DMS53 treated with DMSO at 0.1 percent for 48 hours (cell line): ENCODE measurements at regions not wholly inside any gene's neighbourhood (a gene's known extent, or its start where the extent isn't known, plus 50 kb on each side); places are given as distances from the start of the nearest gene placed in this dataset.

Source experiments
- DNase-seq: peaks from one replicate; lab custom pipeline; 2025; ENCODE audit not compliant: unreplicated experiment; lab: John Stamatoyannopoulos, UW

GRCh38 chr6:105795913-105796517, 290.1 kb upstream of the PRDM1 start:
- peak; percentile 87 for DNase-seq

GRCh38 chr6:105795366-105795765, 290.8 kb upstream of the PRDM1 start:
- no peak for DNase-seq

GRCh38 chr6:105794870-105795269, 291.3 kb upstream of the PRDM1 start:
- DNase-seq, result no peak

GRCh38 chr6:105794239-105794638, 291.9 kb upstream of the PRDM1 start:
- peak; percentile 59 for DNase-seq

- DNase-seq, result no peak
Observed at GRCh38 chr6:105793130-105793529, 293.0 kb upstream of the PRDM1 start.

GRCh38 chr6:105791583-105792318, 294.4 kb upstream of the PRDM1 start:
- DNase-seq, result no peak

GRCh38 chr6:105791179-105791578, 295.0 kb upstream of the PRDM1 start:
- DNase-seq, result no peak

GRCh38 chr6:105790635-105791034, 295.5 kb upstream of the PRDM1 start:
- no peak for DNase-seq

GRCh38 chr6:105789935-105790334, 296.2 kb upstream of the PRDM1 start:
- DNase-seq, result no peak

- DNase-seq, result no peak
Observed at GRCh38 chr6:105787747-105788146, 298.4 kb upstream of the PRDM1 start.

- no peak for DNase-seq
Observed at GRCh38 chr6:105786890-105787655, 299.1 kb upstream of the PRDM1 start.

- DNase-seq, result no peak
Observed at GRCh38 chr6:105786449-105786848, 299.7 kb upstream of the PRDM1 start.

GRCh38 chr6:105785066-105785811, 300.9 kb upstream of the PRDM1 start:
- no peak for DNase-seq

GRCh38 chr6:105784179-105784578, 302.0 kb upstream of the PRDM1 start:
- no peak for DNase-seq

- no peak for DNase-seq
Observed at GRCh38 chr6:105783333-105783935, 302.7 kb upstream of the PRDM1 start.

- DNase-seq, result no peak
Observed at GRCh38 chr6:105781915-105782314, 304.2 kb upstream of the PRDM1 start.

- DNase-seq, result no peak
Observed at GRCh38 chr6:105781248-105781647, 304.9 kb upstream of the PRDM1 start.

- peak; percentile 16 for DNase-seq
Observed at GRCh38 chr6:105780146-105780860, 305.8 kb upstream of the PRDM1 start.

- DNase-seq, result no peak
Observed at GRCh38 chr6:105779110-105779509, 307.0 kb upstream of the PRDM1 start.

GRCh38 chr6:105775095-105775494, 311.0 kb upstream of the PRDM1 start:
- DNase-seq, result no peak
